ENCODE measurements at regions not wholly inside any gene's neighbourhood (a gene's known extent, or its start where the extent isn't known, plus 50 kb on each side); places are given as distances from the start of the nearest gene placed in this dataset.

GRCh38 chr1:93013145-93014065, 52.1 kb upstream of the DIPK1A start:
- TF ChIP-seq, protein P1, sequence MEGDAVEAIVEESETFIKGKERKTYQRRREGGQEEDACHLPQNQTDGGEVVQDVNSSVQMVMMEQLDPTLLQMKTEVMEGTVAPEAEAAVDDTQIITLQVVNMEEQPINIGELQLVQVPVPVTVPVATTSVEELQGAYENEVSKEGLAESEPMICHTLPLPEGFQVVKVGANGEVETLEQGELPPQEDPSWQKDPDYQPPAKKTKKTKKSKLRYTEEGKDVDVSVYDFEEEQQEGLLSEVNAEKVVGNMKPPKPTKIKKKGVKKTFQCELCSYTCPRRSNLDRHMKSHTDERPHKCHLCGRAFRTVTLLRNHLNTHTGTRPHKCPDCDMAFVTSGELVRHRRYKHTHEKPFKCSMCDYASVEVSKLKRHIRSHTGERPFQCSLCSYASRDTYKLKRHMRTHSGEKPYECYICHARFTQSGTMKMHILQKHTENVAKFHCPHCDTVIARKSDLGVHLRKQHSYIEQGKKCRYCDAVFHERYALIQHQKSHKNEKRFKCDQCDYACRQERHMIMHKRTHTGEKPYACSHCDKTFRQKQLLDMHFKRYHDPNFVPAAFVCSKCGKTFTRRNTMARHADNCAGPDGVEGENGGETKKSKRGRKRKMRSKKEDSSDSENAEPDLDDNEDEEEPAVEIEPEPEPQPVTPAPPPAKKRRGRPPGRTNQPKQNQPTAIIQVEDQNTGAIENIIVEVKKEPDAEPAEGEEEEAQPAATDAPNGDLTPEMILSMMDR (IDR thresholded peaks at IDR 0.05), result no peak
- DNase-seq, result no peak
- no peak for ATAC-seq (ENCODE audit: low read depth)
- intact Hi-C loops (cut with micrococcal nuclease), result no loop called here
- Mint-ChIP-seq H3K27ac (no peak overlapping the region), H3K27me3 (no peaks in the 10 kb centered on the region), H3K4me1 (peaks cover 1% of the 10 kb centered on the region), H3K9me3 (no peaks in the 10 kb centered on the region), H3K36me3 (ENCODE audit: low read depth) (no peaks in the 10 kb centered on the region), H3K4me3 (no peak overlapping the region)
- ChIA-PET CTCF (interaction anchor here (1.6 to 2.4 kb wide), 2 partner anchors 19 to 49 kb away, joined by 8 to 11 read pairs; no protein-coding TSS in a partner anchor), POLR2A (no interaction called here)

- POLR2A ChIA-PET, result no interaction called here
- no peak overlapping the region for H3K27ac Mint-ChIP-seq
These were observed 52.9 kb upstream of the DIPK1A start for GRCh38 chr1:93014168-93014567.

GRCh38 chr1:93015590-93015989, 54.3 kb upstream of the DIPK1A start:
- ChIA-PET POLR2A (no interaction called here), CTCF (interaction anchor here (2.0 kb wide), 1 partner anchor 47 kb away, joined by 8 read pairs; no protein-coding TSS in a partner anchor)
- DNase-seq (no peak), ATAC-seq (ENCODE audit: low read depth) (no peak)
- peaks cover 1% of the 10 kb centered on the region for H3K4me1 Mint-ChIP-seq
- H3K27ac Mint-ChIP-seq, result no peak overlapping the region
- H3K27me3 Mint-ChIP-seq, result no peaks in the 10 kb centered on the region
- TF ChIP-seq, protein P1 (IDR thresholded peaks at IDR 0.05), result no peak
- no peaks in the 10 kb centered on the region for H3K36me3 Mint-ChIP-seq (ENCODE audit: low read depth)
- no peaks in the 10 kb centered on the region for H3K9me3 Mint-ChIP-seq
- intact Hi-C loops (cut with micrococcal nuclease), result no loop called here
- H3K4me3 Mint-ChIP-seq, result no peak overlapping the region

More at GRCh38 chr1:93014168-93014567, 52.9 kb upstream of the DIPK1A start:
- Mint-ChIP-seq H3K27me3 (no peaks in the 10 kb centered on the region), H3K4me1 (peaks cover 1% of the 10 kb centered on the region), H3K36me3 (ENCODE audit: low read depth) (no peaks in the 10 kb centered on the region), H3K9me3 (no peaks in the 10 kb centered on the region), H3K4me3 (no peak overlapping the region)
- DNase-seq, result no peak
- TF ChIP-seq, protein P1 (IDR thresholded peaks at IDR 0.05), result no peak
- intact Hi-C loops (cut with micrococcal nuclease), result no loop called here
- CTCF ChIA-PET, result interaction anchor here (1.6 to 2.4 kb wide), 2 partner anchors 20 to 49 kb away, joined by 8 to 11 read pairs; no protein-coding TSS in a partner anchor
- no peak for ATAC-seq (ENCODE audit: low read depth)

GRCh38 chr1:93016171-93016570, 54.9 kb upstream of the DIPK1A start:
- no peak for ATAC-seq (ENCODE audit: low read depth)
- H3K9me3 Mint-ChIP-seq, result no peaks in the 10 kb centered on the region
- CTCF ChIA-PET, result interaction anchor here (2.0 kb wide), 1 partner anchor 46 kb away, joined by 8 read pairs; no protein-coding TSS in a partner anchor
- H3K27ac Mint-ChIP-seq, result no peak overlapping the region
- H3K36me3 Mint-ChIP-seq (ENCODE audit: low read depth), result no peaks in the 10 kb centered on the region
- no peaks in the 10 kb centered on the region for H3K27me3 Mint-ChIP-seq
- H3K4me1 Mint-ChIP-seq, result peaks cover 1% of the 10 kb centered on the region
- intact Hi-C loops (cut with micrococcal nuclease), result no loop called here
- H3K4me3 Mint-ChIP-seq, result no peak overlapping the region
- no peak for DNase-seq
- POLR2A ChIA-PET, result no interaction called here
- TF ChIP-seq, protein P1 (IDR thresholded peaks at IDR 0.05), result no peak

DNA sequence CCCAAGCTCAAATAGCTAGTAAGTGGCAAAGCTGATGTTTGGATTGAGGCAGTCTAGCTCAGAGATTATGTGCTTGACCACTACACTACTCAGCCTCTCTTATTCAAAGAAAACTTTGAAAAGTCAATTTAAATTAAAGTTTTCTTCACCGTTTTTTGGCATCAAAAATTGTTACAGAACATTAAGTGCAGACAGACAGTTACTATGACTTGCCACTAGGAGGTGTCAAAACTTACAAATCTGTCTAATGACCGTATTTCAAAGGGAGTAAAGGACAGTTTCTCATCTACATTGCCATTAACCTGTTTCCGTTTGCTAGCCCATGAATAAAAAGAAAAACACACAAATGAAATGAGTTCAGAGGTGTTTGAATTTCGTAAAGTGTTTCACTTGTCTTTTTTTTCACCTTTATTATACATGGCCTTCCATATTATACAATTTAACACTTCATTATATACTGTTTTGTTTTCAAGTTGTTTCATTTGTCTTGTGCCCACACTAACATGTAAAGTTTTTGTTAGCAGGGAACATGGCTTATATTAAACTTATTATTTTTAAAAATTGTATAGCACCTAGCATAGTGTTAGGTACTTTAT, 57.4 kb upstream of the MTF2 start:
- ATAC-seq (ENCODE audit: low read depth) (peak; percentile 91), DNase-seq (no peak)
- ChIA-PET POLR2A (interaction anchor here (1.3 kb wide), 1 partner anchor 60 kb away, joined by 3 read pairs; the partner anchor contains the start of gene DIPK1A), CTCF (interaction anchor here (0.6 to 7.5 kb wide), 5 partner anchors 17 to 162 kb away, joined by 3 to 97 read pairs (median 5); no protein-coding TSS in a partner anchor)
- Mint-ChIP-seq H3K27me3 (peaks cover 2% of the 10 kb centered on the region), H3K4me1 (peaks cover 11% of the 10 kb centered on the region), H3K36me3 (ENCODE audit: low read depth) (no peaks in the 10 kb centered on the region), H3K4me3 (no peak overlapping the region), H3K9me3 (no peaks in the 10 kb centered on the region), H3K27ac (no peak overlapping the region)
- intact Hi-C loops (cut with micrococcal nuclease), result loop anchor here (1.0 to 5.0 kb wide), 5 partner anchors 41 to 826 kb away; no protein-coding TSS in a partner anchor
- TF ChIP-seq, protein P1 (IDR thresholded peaks at IDR 0.05), result peak; percentile 97

Measured in activated B cell treated with CpG ODN at 0.5 μM for 24 hours (primary cell).